NCI-H460 (cell line): ENCODE measurements at regions not wholly inside any gene's neighbourhood (a gene's known extent, or its start where the extent isn't known, plus 50 kb on each side); places are given as distances from the start of the nearest gene placed in this dataset.

ENCODE experiments used
- DNase-seq: peaks from one replicate; pipeline ENCODE4 v3.0.0-alpha.2; 2016; ENCODE audit warnings: low read depth; ENCODE audit errors: extremely low read depth

GRCh38 chr10:130727766-130728490 is 583.6 kb downstream of the TCERG1L start:
- no peak for DNase-seq

- no peak for DNase-seq
Measured at GRCh38 chr10:130728531-130729215, 582.8 kb downstream of the TCERG1L start.

- no peak for DNase-seq
Measured at GRCh38 chr10:130729876-130730275, 581.6 kb downstream of the TCERG1L start.

- DNase-seq: no peak
Measured at GRCh38 chr10:130737186-130737585, 574.3 kb downstream of the TCERG1L start.

- DNase-seq: no peak
Measured at GRCh38 chr10:130737621-130738020, 573.9 kb downstream of the TCERG1L start.

- no peak for DNase-seq
Measured at GRCh38 chr10:130739016-130739756, 572.3 kb downstream of the TCERG1L start.

- no peak for DNase-seq
Measured at GRCh38 chr10:130739757-130740145, 571.8 kb downstream of the TCERG1L start.

GRCh38 chr10:130740166-130740565 is 571.4 kb downstream of the TCERG1L start:
- DNase-seq: no peak

GRCh38 chr10:130740915-130741750 is 570.4 kb downstream of the TCERG1L start:
- no peak for DNase-seq

GRCh38 chr10:130741901-130742855 is 569.3 kb downstream of the TCERG1L start:
- DNase-seq: no peak

- no peak for DNase-seq
Measured at GRCh38 chr10:130742941-130743675, 568.4 kb downstream of the TCERG1L start.

- no peak for DNase-seq
Measured at GRCh38 chr10:130743751-130744271, 567.7 kb downstream of the TCERG1L start.

GRCh38 chr10:130744631-130745030 is 566.9 kb downstream of the TCERG1L start:
- no peak for DNase-seq

- no peak for DNase-seq
Measured at GRCh38 chr10:130745251-130745650, 566.3 kb downstream of the TCERG1L start.

GRCh38 chr10:130745821-130746220 is 565.7 kb downstream of the TCERG1L start:
- DNase-seq: no peak

- no peak for DNase-seq
Measured at GRCh38 chr10:130746311-130746710, 565.2 kb downstream of the TCERG1L start.

GRCh38 chr10:130747356-130747755 is 564.2 kb downstream of the TCERG1L start:
- DNase-seq: no peak

- DNase-seq: no peak
Measured at GRCh38 chr10:130747946-130748345, 563.6 kb downstream of the TCERG1L start.
